Loucy (cell line): ENCODE measurements at regions not wholly inside any gene's neighbourhood (a gene's known extent, or its start where the extent isn't known, plus 50 kb on each side); places are given as distances from the start of the nearest gene placed in this dataset.

ENCODE experiments used
- CTCF ChIP-seq: fragments of 200-600 bp; sonication (generic); conservative IDR thresholded peaks from 2 replicates; pipeline ENCODE4 v1.5.1; 2014; ENCODE audit warnings: mild to moderate bottlenecking, antibody characterized with exemption, low read length
- EZH2phosphoT487 ChIP-seq: fragments of 200-600 bp; IDR thresholded peaks from 2 replicates; pipeline ENCODE4 v1.6.1; 2018; ENCODE audit warnings: antibody characterized with exemption, mild to moderate bottlenecking, moderate library complexity, borderline replicate concordance

DNA sequence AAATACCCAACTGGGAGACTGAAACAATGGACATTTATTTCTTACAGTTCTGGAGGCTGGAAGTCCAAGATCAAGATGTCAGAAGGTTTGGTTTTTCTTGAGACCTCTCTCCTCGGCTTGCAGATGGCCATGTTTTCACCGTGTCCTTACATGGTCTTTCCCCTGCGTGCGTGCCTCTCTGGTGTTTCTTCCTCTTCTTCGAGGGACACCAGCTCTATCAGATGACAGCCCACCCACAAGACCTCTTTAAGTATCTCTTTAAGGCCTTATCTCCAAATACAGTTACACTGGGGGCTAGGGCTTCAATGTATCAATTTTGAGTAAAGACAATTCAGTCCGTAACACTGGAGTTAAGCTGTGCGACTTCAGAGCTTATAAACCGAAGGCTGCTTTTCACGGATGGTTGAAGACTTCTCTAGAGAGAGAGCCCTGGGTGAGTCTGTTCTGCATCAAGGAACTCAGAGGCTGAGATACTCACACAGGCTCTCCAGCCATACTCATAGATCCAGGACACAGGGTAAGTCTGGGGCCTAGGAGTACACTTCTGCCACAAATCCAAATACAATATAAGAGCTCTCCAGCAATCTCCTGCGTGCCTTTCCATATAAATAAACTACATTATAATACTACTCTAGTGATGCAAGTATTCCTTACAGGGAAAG is 339.9 kb upstream of the PKDCC start:
- TF ChIP-seq CTCF (no peak), EZH2phosphoT487 (no peak)
